ENCODE measurements at regions not wholly inside any gene's neighbourhood (a gene's known extent, or its start where the extent isn't known, plus 50 kb on each side); places are given as distances from the start of the nearest gene placed in this dataset.

GRCh38 chr6:138570725-138571029 is 71.4 kb upstream of the NHSL1 start:
- TF ChIP-seq CTCF (IDR thresholded peaks at IDR 0.05) = no peak
- TF ChIP-seq POLR2A (IDR thresholded peaks at IDR 0.05) = no peak
